Trophoblast cell (in vitro differentiated cells and primary cell): ENCODE measurements at regions not wholly inside any gene's neighbourhood (a gene's known extent, or its start where the extent isn't known, plus 50 kb on each side); places are given as distances from the start of the nearest gene placed in this dataset.
"Not testable (repeated sequence)": the region's sequence is repeated elsewhere in the genome, so short reads cannot be mapped to it uniquely, and the experiment has no call there.

ENCODE experiments used
- DNase-seq, 2 donors: peaks; one replicate each; pipeline ENCODE4 v3.0.0-alpha.2; 2016
- H2AFZ ChIP-seq: 2 replicates; pipeline ENCODE4 v1.6.1; 2013; ENCODE audit warnings: low read length, moderate library complexity, mild to moderate bottlenecking; ENCODE audit not compliant: insufficient read depth, poor library complexity
- H2AK5ac ChIP-seq: 2 replicates; pipeline ENCODE4 v1.6.1; 2013; ENCODE audit warnings: mild to moderate bottlenecking, low read length
- H2BK120ac ChIP-seq: 2 replicates; pipeline ENCODE4 v1.6.1; 2013; ENCODE audit warnings: low read length, mild to moderate bottlenecking, moderate library complexity; ENCODE audit not compliant: insufficient read depth, poor library complexity
- H2BK12ac ChIP-seq: 2 replicates; pipeline ENCODE4 v1.6.1; 2013; ENCODE audit warnings: mild to moderate bottlenecking, low read length, moderate library complexity
- H2BK5ac ChIP-seq: 2 replicates; pipeline ENCODE4 v1.6.1; 2013; ENCODE audit warnings: low read length, low read depth, moderate library complexity, mild to moderate bottlenecking; ENCODE audit not compliant: poor library complexity
- H3K14ac ChIP-seq: 2 replicates; pipeline ENCODE4 v1.6.1; 2013; ENCODE audit warnings: mild to moderate bottlenecking, low read length
- H3K18ac ChIP-seq: 2 replicates; pipeline ENCODE4 v1.6.1; 2013; ENCODE audit warnings: mild to moderate bottlenecking, low read length
- H3K23ac ChIP-seq: 2 replicates; pipeline ENCODE4 v1.6.1; 2013; ENCODE audit warnings: low read length
- H3K27ac ChIP-seq: 2 replicates; pipeline ENCODE4 v1.5.1; 2013; ENCODE audit warnings: low read depth, mild to moderate bottlenecking, inconsistent platforms, low read length, moderate library complexity
- H3K27me3 ChIP-seq: 2 replicates; pipeline ENCODE4 v1.6.1; 2013; ENCODE audit warnings: inconsistent platforms, mild to moderate bottlenecking, low read length, moderate library complexity; ENCODE audit not compliant: insufficient read depth
- H3K36me3 ChIP-seq, 2 experiments: 1 replicate in 1 of 2; 2 replicates in 1 of 2; pipeline ENCODE4 v1.6.1; 2013; ENCODE audit warnings: low read length in 2 of 2, mild to moderate bottlenecking in 2 of 2, moderate library complexity in 1 of 2; ENCODE audit not compliant: insufficient read depth in 2 of 2, control insufficient read depth in 1 of 2
- H3K4ac ChIP-seq: 2 replicates; pipeline ENCODE4 v1.6.1; 2013; ENCODE audit warnings: low read depth, mild to moderate bottlenecking, low read length, moderate library complexity
- H3K4me1 ChIP-seq, 2 experiments: 1 replicate in 1 of 2; 2 replicates in 1 of 2; pipeline ENCODE4 v1.6.1; 2013; ENCODE audit warnings: low read length in 2 of 2, mild to moderate bottlenecking in 2 of 2, moderate library complexity in 1 of 2; ENCODE audit not compliant: insufficient read depth in 2 of 2, control insufficient read depth in 1 of 2
- H3K4me2 ChIP-seq: 2 replicates; pipeline ENCODE4 v1.6.1; 2013; ENCODE audit warnings: inconsistent platforms, mild to moderate bottlenecking, low read length, moderate library complexity
- H3K4me3 ChIP-seq: 2 replicates; pipeline ENCODE4 v1.5.1; 2013; ENCODE audit warnings: mild to moderate bottlenecking, low read depth, low read length, inconsistent platforms
- H3K79me1 ChIP-seq: one replicate; pipeline ENCODE4 v1.6.1; 2013; ENCODE audit warnings: low read length
- H3K79me2 ChIP-seq: 2 replicates; pipeline ENCODE4 v1.6.1; 2013; ENCODE audit warnings: low read length, mild to moderate bottlenecking; ENCODE audit not compliant: control insufficient read depth, insufficient read depth, poor library complexity
- H3K9ac ChIP-seq: 2 replicates; pipeline ENCODE4 v1.6.1; 2013; ENCODE audit warnings: mild to moderate bottlenecking, low read length
- H3K9me3 ChIP-seq: 2 replicates; pipeline ENCODE4 v1.6.1; 2013; ENCODE audit warnings: low read depth, mild to moderate bottlenecking, control low read depth, inconsistent platforms, low read length; ENCODE audit not compliant: insufficient read depth
- H4K12ac ChIP-seq: 2 replicates; pipeline ENCODE4 v1.6.1; 2013; ENCODE audit warnings: low read depth, mild to moderate bottlenecking, low read length, moderate library complexity
- H4K8ac ChIP-seq: 2 replicates; pipeline ENCODE4 v1.6.1; 2013; ENCODE audit warnings: low read depth, mild to moderate bottlenecking, low read length, moderate library complexity
- H4K91ac ChIP-seq: one replicate; pipeline ENCODE4 v1.6.1; 2013; ENCODE audit warnings: low read depth, mild to moderate bottlenecking, low read length, moderate library complexity
- WGBS: extraction: QIAGEN DNeasy Blood & Tissue Kit; methylation state at CpG from one replicate; pipeline ENCODE4 v1.1.7; 2013; ENCODE audit warnings: missing lambda C conversion rate; ENCODE audit not compliant: insufficient read length, insufficient coverage; ENCODE audit errors: extremely low coverage; 5-methylcytosine and 5-hydroxymethylcytosine counted together

DNA sequence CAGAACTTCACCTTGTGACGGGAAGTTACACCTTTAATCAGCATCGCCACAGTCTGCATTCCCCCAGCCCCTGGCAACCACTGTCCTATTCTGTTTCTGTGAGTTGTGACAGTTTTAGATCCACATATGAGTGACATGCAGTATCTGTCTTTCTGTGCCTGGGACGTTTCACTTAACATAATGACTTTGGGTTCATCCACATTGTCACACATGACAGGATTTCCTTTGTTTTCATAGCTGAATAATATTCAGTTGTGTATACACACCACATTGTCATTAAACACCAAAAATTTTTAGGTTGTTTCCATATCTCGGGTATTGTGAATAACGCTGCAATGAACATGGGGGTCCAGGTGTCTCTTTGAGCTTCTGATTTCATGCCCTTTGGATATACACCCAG is 62.6 kb upstream of the BDH1 start:
- not testable (repeated sequence) for H3K14ac ChIP-seq, H4K91ac ChIP-seq, H3K4me3 ChIP-seq, H3K27ac ChIP-seq, H3K27me3 ChIP-seq, H3K9ac ChIP-seq, H2BK120ac ChIP-seq, DNase-seq, H3K4me1 ChIP-seq, H3K79me2 ChIP-seq, H3K9me3 ChIP-seq, H3K4ac ChIP-seq, H2BK12ac ChIP-seq, H4K8ac ChIP-seq, H2AFZ ChIP-seq, H2BK5ac ChIP-seq, H3K23ac ChIP-seq, H2AK5ac ChIP-seq, H3K18ac ChIP-seq, H3K4me2 ChIP-seq, H4K12ac ChIP-seq, H3K79me1 ChIP-seq
- no CpG with 5 or more reads among the region's 5 CpGs for WGBS
- peaks cover 24 to 39% of the 10 kb centered on the region in 2 experiments for H3K36me3 ChIP-seq

DNA sequence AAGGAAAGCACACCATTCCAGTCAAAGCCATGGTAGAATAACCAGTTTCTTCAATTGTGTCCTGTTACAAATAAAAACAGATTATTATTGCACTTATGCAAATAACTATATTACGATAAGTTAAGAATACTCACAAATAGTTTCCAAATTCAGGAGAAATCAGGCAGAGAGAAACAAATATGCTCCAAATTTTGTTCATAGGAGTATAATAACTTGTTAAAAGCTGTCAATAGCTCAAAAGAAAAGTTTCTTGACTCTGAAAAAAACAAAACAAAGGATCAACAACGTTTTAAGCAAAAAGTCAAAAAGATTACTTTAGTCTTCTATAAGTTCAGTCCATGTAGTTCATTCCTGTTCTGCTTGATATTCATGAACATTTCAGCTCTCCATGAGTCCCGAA is 59.7 kb upstream of the BDH1 start:
- H4K91ac ChIP-seq, result no peak overlapping the region
- no peak overlapping the region for H4K8ac ChIP-seq
- H2BK12ac ChIP-seq, result no peak overlapping the region
- H3K4me2 ChIP-seq, result no peak overlapping the region
- H3K36me3 ChIP-seq, result peaks cover 23 to 42% of the 10 kb centered on the region in 2 experiments
- H2AK5ac ChIP-seq, result no peak overlapping the region
- H2BK5ac ChIP-seq, result no peak overlapping the region
- H3K23ac ChIP-seq, result no peak overlapping the region
- H3K4me1 ChIP-seq, result no peaks in the 10 kb centered on the region
- WGBS, result no CpG with 5 or more reads among the region's 3 CpGs
- H3K4ac ChIP-seq, result no peak overlapping the region
- no peaks in the 10 kb centered on the region for H3K9me3 ChIP-seq
- H3K27me3 ChIP-seq, result no peaks in the 10 kb centered on the region
- DNase-seq, result no peak
- H3K27ac ChIP-seq, result no peak overlapping the region
- no peak overlapping the region for H3K18ac ChIP-seq
- H2BK120ac ChIP-seq, result no peak overlapping the region
- H3K79me1 ChIP-seq, result no peaks in the 10 kb centered on the region
- H3K4me3 ChIP-seq, result no peak overlapping the region
- H3K79me2 ChIP-seq, result no peaks in the 10 kb centered on the region
- no peak overlapping the region for H3K14ac ChIP-seq
- H3K9ac ChIP-seq, result no peak overlapping the region
- no peak overlapping the region for H2AFZ ChIP-seq
- no peak overlapping the region for H4K12ac ChIP-seq

DNA sequence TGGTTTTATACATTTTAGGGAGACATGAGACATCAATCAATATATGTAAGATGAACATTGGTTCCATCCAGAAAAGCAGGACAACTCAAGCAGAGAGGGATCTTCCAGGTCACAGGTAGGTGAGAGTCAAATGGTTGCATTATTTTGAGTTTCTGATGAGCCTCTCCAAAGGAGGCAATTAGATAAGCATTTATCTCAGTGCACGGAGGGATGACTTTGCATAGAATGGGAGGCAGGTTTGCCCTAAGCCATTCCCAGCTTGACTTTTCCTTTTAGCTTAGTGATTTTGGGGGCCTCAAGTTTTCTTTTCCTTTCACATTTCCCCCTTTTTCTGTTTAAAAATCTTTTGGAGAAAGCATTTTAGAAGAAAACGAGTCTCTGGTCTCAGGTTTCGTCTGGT is 58.4 kb upstream of the BDH1 start:
- not testable (repeated sequence) for H3K4ac ChIP-seq, H3K18ac ChIP-seq
- WGBS, result no CpG with 5 or more reads among the region's 3 CpGs

DNA sequence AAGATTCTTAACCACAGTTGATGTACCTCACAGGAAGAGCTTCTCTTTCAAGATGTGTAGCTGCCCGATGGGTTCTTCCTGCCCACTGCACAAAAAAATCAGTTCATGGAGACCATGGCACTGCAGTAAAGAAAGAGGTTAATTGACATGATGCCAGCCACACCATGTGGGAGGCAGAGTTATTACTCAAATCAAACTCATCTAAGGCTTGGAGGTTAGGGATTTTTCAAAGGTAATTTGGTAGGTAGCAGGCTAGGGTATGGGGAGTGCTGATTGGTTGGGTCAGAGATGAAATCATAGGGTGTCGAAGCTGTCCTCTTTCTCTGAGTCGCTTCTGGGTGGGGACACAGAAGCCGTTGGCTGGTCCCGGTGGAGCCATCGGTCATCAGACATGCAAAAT is 57.4 kb upstream of the BDH1 start:
- H3K9me3 ChIP-seq, result no peaks in the 10 kb centered on the region
- WGBS, result no CpG with 5 or more reads among the region's 6 CpGs
- no peak overlapping the region for H2BK5ac ChIP-seq

More for the DNA sequence above, 58.4 kb upstream of the BDH1 start:
- not testable (repeated sequence) for H3K79me1 ChIP-seq, H3K27ac ChIP-seq, H3K4me1 ChIP-seq, H4K8ac ChIP-seq, H2AK5ac ChIP-seq, H3K9ac ChIP-seq, H2BK12ac ChIP-seq, H2BK120ac ChIP-seq, H3K4me2 ChIP-seq, H3K9me3 ChIP-seq, H3K27me3 ChIP-seq, H3K79me2 ChIP-seq, H4K91ac ChIP-seq, H3K23ac ChIP-seq, H3K4me3 ChIP-seq, DNase-seq, H4K12ac ChIP-seq, H2AFZ ChIP-seq, H2BK5ac ChIP-seq, H3K14ac ChIP-seq
- H3K36me3 ChIP-seq, result peaks cover 14 to 35% of the 10 kb centered on the region in 2 experiments

More for the DNA sequence above, 57.4 kb upstream of the BDH1 start:
- H3K79me2 ChIP-seq, result no peaks in the 10 kb centered on the region
- no peak overlapping the region for H4K91ac ChIP-seq
- H3K79me1 ChIP-seq, result no peaks in the 10 kb centered on the region
- H4K8ac ChIP-seq, result no peak overlapping the region
- no peak overlapping the region for H3K27ac ChIP-seq
- H3K27me3 ChIP-seq, result no peaks in the 10 kb centered on the region
- H2AFZ ChIP-seq, result no peak overlapping the region
- H3K36me3 ChIP-seq, result peaks cover 22 to 42% of the 10 kb centered on the region in 2 experiments
- no peak overlapping the region for H3K4me3 ChIP-seq
- H2BK120ac ChIP-seq, result no peak overlapping the region
- DNase-seq, result no peak
- H2AK5ac ChIP-seq, result no peak overlapping the region
- no peak overlapping the region for H3K4ac ChIP-seq
- H3K9ac ChIP-seq, result no peak overlapping the region
- no peak overlapping the region for H4K12ac ChIP-seq
- no peak overlapping the region for H2BK12ac ChIP-seq
- no peak overlapping the region for H3K4me2 ChIP-seq
- H3K23ac ChIP-seq, result no peak overlapping the region
- no peaks in the 10 kb centered on the region for H3K4me1 ChIP-seq
- H3K18ac ChIP-seq, result no peak overlapping the region
- no peak overlapping the region for H3K14ac ChIP-seq
